Esophagus muscularis mucosa (tissue), 4 donors: ENCODE measurements at regions not wholly inside any gene's neighbourhood (a gene's known extent, or its start where the extent isn't known, plus 50 kb on each side); places are given as distances from the start of the nearest gene placed in this dataset.

Experiments
- CTCF ChIP-seq, 3 experiments: fragments of 200-600 bp in 2 of 3; fragments of 450-650 bp in 1 of 3; sonication (generic) in 2 of 3; IDR thresholded peaks; one replicate each; pipeline ENCODE4 v1.5.1; 2017 to 2019; ENCODE audit warnings: antibody characterized with exemption in 3 of 3, mild to moderate bottlenecking in 2 of 3, moderate library complexity in 1 of 3
- EP300 ChIP-seq: sonication (generic); formaldehyde crosslinking; IDR thresholded peaks from one replicate; pipeline ENCODE4 v1.6.1; 2017; ENCODE audit warnings: antibody characterized with exemption
- POLR2A ChIP-seq: fragments of 450-650 bp; IDR thresholded peaks from one replicate; pipeline ENCODE4 v1.6.1; 2017; ENCODE audit warnings: antibody characterized with exemption, moderate library complexity, mild to moderate bottlenecking, low read depth
- POLR2AphosphoS5 ChIP-seq, 2 donors: sonication (generic); formaldehyde crosslinking; IDR thresholded peaks; one replicate each; pipeline ENCODE4 v1.6.1; 2017; ENCODE audit warnings: antibody characterized with exemption in 2 of 2

- TF ChIP-seq CTCF (IDR thresholded peaks at IDR 0.05), result no peak
- no peak for TF ChIP-seq POLR2AphosphoS5 (IDR thresholded peaks at IDR 0.05)
- no peak for TF ChIP-seq POLR2A
- no peak for TF ChIP-seq EP300
Observed at GRCh38 chr4:11615601-11616000, 186.9 kb upstream of the HS3ST1 start.
